Loucy (cell line): ENCODE measurements at regions not wholly inside any gene's neighbourhood (a gene's known extent, or its start where the extent isn't known, plus 50 kb on each side); places are given as distances from the start of the nearest gene placed in this dataset.

Experiments
- CTCF ChIP-seq: fragments of 200-600 bp; sonication (generic); conservative IDR thresholded peaks from 2 replicates; pipeline ENCODE4 v1.5.1; 2014; ENCODE audit warnings: mild to moderate bottlenecking, antibody characterized with exemption, low read length
- EZH2phosphoT487 ChIP-seq: fragments of 200-600 bp; IDR thresholded peaks from 2 replicates; pipeline ENCODE4 v1.6.1; 2018; ENCODE audit warnings: antibody characterized with exemption, mild to moderate bottlenecking, moderate library complexity, borderline replicate concordance

GRCh38 chr12:127900386-127900785 lies 366.6 kb upstream of the TMEM132C start:
- TF ChIP-seq CTCF, result no peak
- no peak for TF ChIP-seq EZH2phosphoT487
